ENCODE measurements at regions not wholly inside any gene's neighbourhood (a gene's known extent, or its start where the extent isn't known, plus 50 kb on each side); places are given as distances from the start of the nearest gene placed in this dataset.
A peak's percentile ranks its signal among the peaks of the same experiment; 100 is the strongest.

GRCh38 chr2:12330916-12331315, 385.8 kb upstream of the TRIB2 start:
- DNase-seq (ENCODE audit: low read depth in 1 of 2, low spot score in 1 of 2) = peak in 1 of 2 donors; percentile 45
- Histone ChIP-seq H3K4me1 (ENCODE audit: low read depth) (peaks cover 13% of the 10 kb centered on the region), H3K4me3 (no peak overlapping the region), H3K27ac (no peak overlapping the region), H3K36me3 (no peaks in the 10 kb centered on the region), H3K9me3 (ENCODE audit: low read depth) (no peaks in the 10 kb centered on the region), H3K27me3 (no peaks in the 10 kb centered on the region)
- TF ChIP-seq, protein P1, sequence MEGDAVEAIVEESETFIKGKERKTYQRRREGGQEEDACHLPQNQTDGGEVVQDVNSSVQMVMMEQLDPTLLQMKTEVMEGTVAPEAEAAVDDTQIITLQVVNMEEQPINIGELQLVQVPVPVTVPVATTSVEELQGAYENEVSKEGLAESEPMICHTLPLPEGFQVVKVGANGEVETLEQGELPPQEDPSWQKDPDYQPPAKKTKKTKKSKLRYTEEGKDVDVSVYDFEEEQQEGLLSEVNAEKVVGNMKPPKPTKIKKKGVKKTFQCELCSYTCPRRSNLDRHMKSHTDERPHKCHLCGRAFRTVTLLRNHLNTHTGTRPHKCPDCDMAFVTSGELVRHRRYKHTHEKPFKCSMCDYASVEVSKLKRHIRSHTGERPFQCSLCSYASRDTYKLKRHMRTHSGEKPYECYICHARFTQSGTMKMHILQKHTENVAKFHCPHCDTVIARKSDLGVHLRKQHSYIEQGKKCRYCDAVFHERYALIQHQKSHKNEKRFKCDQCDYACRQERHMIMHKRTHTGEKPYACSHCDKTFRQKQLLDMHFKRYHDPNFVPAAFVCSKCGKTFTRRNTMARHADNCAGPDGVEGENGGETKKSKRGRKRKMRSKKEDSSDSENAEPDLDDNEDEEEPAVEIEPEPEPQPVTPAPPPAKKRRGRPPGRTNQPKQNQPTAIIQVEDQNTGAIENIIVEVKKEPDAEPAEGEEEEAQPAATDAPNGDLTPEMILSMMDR (IDR thresholded peaks at IDR 0.05; ENCODE audit: low read depth, low read length) = no peak

- no peaks in the 10 kb centered on the region for H3K36me3 ChIP-seq
- H3K27ac ChIP-seq = no peak overlapping the region
- H3K9me3 ChIP-seq (ENCODE audit: low read depth) = no peaks in the 10 kb centered on the region
- peaks cover 13% of the 10 kb centered on the region for H3K4me1 ChIP-seq (ENCODE audit: low read depth)
- TF ChIP-seq, protein P1 (IDR thresholded peaks at IDR 0.05; ENCODE audit: low read depth, low read length) = no peak
- H3K27me3 ChIP-seq = no peaks in the 10 kb centered on the region
- no peak for DNase-seq (ENCODE audit: low read depth in 1 of 2, low spot score in 1 of 2)
- H3K4me3 ChIP-seq = no peak overlapping the region
Measured at GRCh38 chr2:12331698-12332097, 385.0 kb upstream of the TRIB2 start.

DNA sequence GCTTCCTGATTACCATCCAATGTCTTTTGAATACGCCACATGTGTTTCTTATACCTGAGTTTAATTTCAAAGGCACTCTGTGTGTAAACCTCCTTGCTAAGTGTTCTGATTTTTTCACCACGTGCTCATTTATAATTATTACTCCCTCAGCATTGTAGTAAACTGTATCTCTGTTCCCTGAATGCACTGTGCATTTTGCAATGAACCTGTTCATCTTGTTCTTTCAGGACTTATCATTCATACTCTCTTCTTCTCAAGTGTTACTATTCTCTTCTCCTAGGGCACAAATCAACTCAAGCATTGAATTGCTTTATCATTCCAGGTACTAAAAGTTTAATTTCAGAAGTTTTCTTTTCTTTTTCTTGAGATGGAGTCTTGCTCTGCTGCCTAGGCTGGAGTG, 383.4 kb upstream of the TRIB2 start:
- Histone ChIP-seq H3K27ac (no peak overlapping the region), H3K36me3 (no peaks in the 10 kb centered on the region), H3K4me3 (no peak overlapping the region), H3K9me3 (ENCODE audit: low read depth) (no peaks in the 10 kb centered on the region), H3K4me1 (ENCODE audit: low read depth) (peaks cover 13% of the 10 kb centered on the region), H3K27me3 (no peaks in the 10 kb centered on the region)
- DNase-seq (ENCODE audit: low read depth in 1 of 2, low spot score in 1 of 2) = no peak
- TF ChIP-seq, protein P1 (IDR thresholded peaks at IDR 0.05; ENCODE audit: low read depth, low read length) = no peak

- no peaks in the 10 kb centered on the region for H3K9me3 ChIP-seq (ENCODE audit: low read depth)
- peaks cover 13% of the 10 kb centered on the region for H3K4me1 ChIP-seq (ENCODE audit: low read depth)
- no peaks in the 10 kb centered on the region for H3K27me3 ChIP-seq
- no peak overlapping the region for H3K27ac ChIP-seq
- H3K4me3 ChIP-seq = no peak overlapping the region
- TF ChIP-seq, protein P1 (IDR thresholded peaks at IDR 0.05; ENCODE audit: low read depth, low read length) = no peak
- H3K36me3 ChIP-seq = no peaks in the 10 kb centered on the region
- peak; percentile 3 to 12 for DNase-seq (ENCODE audit: low read depth in 1 of 2, low spot score in 1 of 2)
Measured at GRCh38 chr2:12334412-12334966, 382.2 kb upstream of the TRIB2 start.

- no peaks in the 10 kb centered on the region for H3K9me3 ChIP-seq (ENCODE audit: low read depth)
Measured at GRCh38 chr2:12335131-12335530, 381.6 kb upstream of the TRIB2 start.

More at GRCh38 chr2:12335131-12335530, 381.6 kb upstream of the TRIB2 start:
- Histone ChIP-seq H3K4me3 (no peak overlapping the region), H3K36me3 (no peaks in the 10 kb centered on the region), H3K4me1 (ENCODE audit: low read depth) (peaks cover 13% of the 10 kb centered on the region), H3K27me3 (no peaks in the 10 kb centered on the region), H3K27ac (no peak overlapping the region)
- TF ChIP-seq, protein P1 (IDR thresholded peaks at IDR 0.05; ENCODE audit: low read depth, low read length) = no peak
- peak in 1 of 2 donors; percentile 6 for DNase-seq (ENCODE audit: low read depth in 1 of 2, low spot score in 1 of 2)

Data from cardiac muscle cell (in vitro differentiated cells and primary cell).